Body of pancreas (tissue), 4 donors: ENCODE measurements at regions not wholly inside any gene's neighbourhood (a gene's known extent, or its start where the extent isn't known, plus 50 kb on each side); places are given as distances from the start of the nearest gene placed in this dataset.

Source experiments
- ATAC-seq: fragments of 150-250 bp; one replicate; pipeline ENCODE4 v1.9.1; 2016
- DNase-seq, 4 donors: peaks; one replicate each; pipeline ENCODE4 v3.0.0-alpha.2; 2019
- H3K27ac ChIP-seq, 4 donors: fragments of 200-600 bp; sonication (generic); 1 replicate in 3 of 4; 2 replicates in 1 of 4; pipeline versions ENCODE4 v1.5.1 to v1.6.1; 2016 to 2019; ENCODE audit warnings: mild to moderate bottlenecking in 1 of 4, mixed read lengths in 1 of 4, moderate library complexity in 1 of 4
- H3K27me3 ChIP-seq, 2 donors: fragments of 200-600 bp; sonication (generic); one replicate each; pipeline ENCODE4 v1.6.0; 2016; ENCODE audit warnings: mild to moderate bottlenecking in 1 of 2
- H3K36me3 ChIP-seq, 2 donors: fragments of 200-600 bp; sonication (generic); replicated peaks in 1 of 2; 2 replicates each; pipeline ENCODE4 v1.5.1; 2016; ENCODE audit warnings: low read depth in 2 of 2; ENCODE audit not compliant: insufficient read depth in 1 of 2
- H3K4me1 ChIP-seq: fragments of 200-600 bp; sonication (generic); one replicate; pipeline ENCODE4 v1.6.0; 2016
- H3K4me3 ChIP-seq, 2 donors: fragments of 200-600 bp; sonication (generic); 1 replicate in 1 of 2; 2 replicates in 1 of 2; pipeline ENCODE4 v1.5.1; 2016 to 2019
- H3K9me3 ChIP-seq, 3 donors: fragments of 200-600 bp; sonication (generic); 1 replicate in 2 of 3; 2 replicates in 1 of 3; pipeline ENCODE4 v1.5.1; 2016
- POLR2A ChIP-seq, 3 donors: fragments of 450-650 bp; IDR thresholded peaks; one replicate each; pipeline ENCODE4 v1.6.1; 2016; ENCODE audit warnings: antibody characterized with exemption in 3 of 3, mild to moderate bottlenecking in 2 of 3
- WGBS, 2 donors: methylation state at CpG; one replicate each; pipeline ENCODE4 v1.1.5; 2017; 5-methylcytosine and 5-hydroxymethylcytosine counted together
- intact Hi-C: fragments of 100-400 bp; cut with DNase I; formaldehyde crosslinking; loops from one replicate; pipeline ENCODE4 v1.15.1; 2023
- TF ChIP-seq, protein P1 (sequence below), 7 experiments: fragments of 450-650 bp in 4 of 7; fragments of 200-600 bp in 3 of 7; sonication (generic) in 3 of 7; IDR thresholded peaks; one replicate each; pipeline ENCODE4 v1.5.1; 2016 to 2019; ENCODE audit warnings: antibody characterized with exemption in 7 of 7

DNA sequence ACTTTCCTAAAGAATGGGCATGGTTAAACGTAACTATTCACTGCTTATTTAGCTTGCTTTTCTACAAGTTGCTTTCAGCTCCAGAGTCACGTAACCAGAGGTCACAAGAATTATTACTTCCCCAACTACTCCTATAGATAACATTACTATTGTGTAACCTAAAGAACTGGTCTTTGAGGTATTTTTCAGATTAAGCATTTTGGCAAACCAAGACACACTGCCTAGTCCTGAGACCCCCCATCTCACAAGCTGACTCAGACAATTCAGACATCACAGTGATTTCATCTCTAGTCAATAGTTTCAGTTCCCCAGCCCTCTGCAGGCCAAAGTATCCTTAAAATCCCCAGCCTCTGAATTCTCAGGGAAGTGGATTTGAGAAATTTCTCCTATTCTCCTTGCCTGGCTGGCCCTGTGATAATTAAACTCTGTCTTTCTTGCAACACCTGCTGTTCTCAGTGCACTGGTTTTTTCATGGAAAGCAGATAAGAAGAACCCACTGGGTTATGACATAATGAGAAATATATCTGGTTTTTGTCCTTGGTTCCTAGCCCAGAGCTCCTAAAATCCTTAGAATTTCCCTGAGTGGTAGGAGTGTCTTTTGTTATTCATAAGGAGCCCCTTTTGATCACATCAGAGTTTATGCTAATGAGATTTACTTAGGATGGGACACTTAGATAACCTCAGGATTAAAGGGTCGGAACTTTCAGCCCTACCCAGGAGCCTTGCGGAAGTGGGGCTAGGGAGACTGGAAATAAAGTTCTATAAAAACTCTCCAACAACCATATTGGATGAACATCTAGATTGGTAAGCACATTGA lies 1310.8 kb upstream of the CHAC2 start:
- Histone ChIP-seq H3K4me3 (no peak overlapping the region), H3K9me3 (no peaks in the 10 kb centered on the region), H3K36me3 (no peaks in the 10 kb centered on the region), H3K27me3 (no peaks in the 10 kb centered on the region), H3K27ac (no peak overlapping the region), H3K4me1 (no peaks in the 10 kb centered on the region)
- intact Hi-C loops = no loop called here
- TF ChIP-seq, protein P1, sequence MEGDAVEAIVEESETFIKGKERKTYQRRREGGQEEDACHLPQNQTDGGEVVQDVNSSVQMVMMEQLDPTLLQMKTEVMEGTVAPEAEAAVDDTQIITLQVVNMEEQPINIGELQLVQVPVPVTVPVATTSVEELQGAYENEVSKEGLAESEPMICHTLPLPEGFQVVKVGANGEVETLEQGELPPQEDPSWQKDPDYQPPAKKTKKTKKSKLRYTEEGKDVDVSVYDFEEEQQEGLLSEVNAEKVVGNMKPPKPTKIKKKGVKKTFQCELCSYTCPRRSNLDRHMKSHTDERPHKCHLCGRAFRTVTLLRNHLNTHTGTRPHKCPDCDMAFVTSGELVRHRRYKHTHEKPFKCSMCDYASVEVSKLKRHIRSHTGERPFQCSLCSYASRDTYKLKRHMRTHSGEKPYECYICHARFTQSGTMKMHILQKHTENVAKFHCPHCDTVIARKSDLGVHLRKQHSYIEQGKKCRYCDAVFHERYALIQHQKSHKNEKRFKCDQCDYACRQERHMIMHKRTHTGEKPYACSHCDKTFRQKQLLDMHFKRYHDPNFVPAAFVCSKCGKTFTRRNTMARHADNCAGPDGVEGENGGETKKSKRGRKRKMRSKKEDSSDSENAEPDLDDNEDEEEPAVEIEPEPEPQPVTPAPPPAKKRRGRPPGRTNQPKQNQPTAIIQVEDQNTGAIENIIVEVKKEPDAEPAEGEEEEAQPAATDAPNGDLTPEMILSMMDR (IDR thresholded peaks at IDR 0.05) = no peak
- no peak for TF ChIP-seq POLR2A (IDR thresholded peaks at IDR 0.05)
- WGBS, 2 donors = 78 to 80% methylated on average over 4 of the region's 4 CpGs
- no peak for DNase-seq
- ATAC-seq = no peak

DNA sequence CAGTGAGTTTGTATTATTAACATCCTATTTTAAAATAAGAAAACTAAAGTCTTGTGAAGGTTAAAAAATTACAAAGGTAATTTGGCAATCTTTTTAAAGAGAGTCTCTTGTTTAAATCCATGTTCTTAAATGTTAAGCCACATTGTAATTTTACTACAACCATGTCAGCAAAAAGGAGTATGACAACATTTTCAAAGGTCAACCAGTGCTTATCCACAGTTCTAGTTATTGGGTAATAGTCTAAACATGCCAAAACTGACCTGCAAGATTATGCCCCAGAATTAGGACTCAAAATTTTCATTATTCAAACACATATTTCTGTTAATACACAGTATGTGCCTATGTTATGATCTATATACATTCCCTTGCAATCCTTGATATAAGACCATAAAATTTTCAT lies 1312.6 kb upstream of the CHAC2 start:
- intact Hi-C loops = no loop called here
- H3K4me3 ChIP-seq = no peak overlapping the region
- no peaks in the 10 kb centered on the region for H3K9me3 ChIP-seq
- no peaks in the 10 kb centered on the region for H3K4me1 ChIP-seq
- H3K27me3 ChIP-seq = no peaks in the 10 kb centered on the region
- H3K27ac ChIP-seq = no peak overlapping the region
- H3K36me3 ChIP-seq = no peaks in the 10 kb centered on the region
- DNase-seq (no peak), ATAC-seq (no peak)
- no peak for TF ChIP-seq POLR2A (IDR thresholded peaks at IDR 0.05)
- TF ChIP-seq, protein P1 (IDR thresholded peaks at IDR 0.05) = no peak

DNA sequence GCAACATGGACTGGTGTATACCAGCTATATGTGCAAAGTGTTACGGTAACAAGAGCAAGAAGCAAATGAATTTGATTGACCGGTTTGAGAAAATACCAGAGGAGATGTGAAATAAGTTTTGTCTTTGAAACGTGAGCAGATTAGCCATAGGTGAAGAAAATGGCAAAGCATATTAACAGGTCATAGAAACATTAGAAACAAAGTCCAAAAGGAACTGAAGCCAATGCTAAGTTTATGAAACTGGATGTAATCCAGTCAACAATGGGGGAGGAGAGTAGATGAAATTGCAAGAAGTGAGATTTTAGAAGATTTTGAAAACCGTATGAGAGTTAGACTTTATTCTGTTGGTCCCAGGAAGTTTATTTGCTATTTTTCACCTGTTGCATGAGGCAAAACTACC lies 1315.4 kb upstream of the CHAC2 start:
- DNase-seq (no peak), ATAC-seq (no peak)
- no peaks in the 10 kb centered on the region for H3K27me3 ChIP-seq
- H3K9me3 ChIP-seq = no peaks in the 10 kb centered on the region
- H3K36me3 ChIP-seq = no peaks in the 10 kb centered on the region
- intact Hi-C loops = no loop called here
- 67 to 77% methylated on average over 4 of the region's 4 CpGs for WGBS, 2 donors
- H3K4me1 ChIP-seq = no peaks in the 10 kb centered on the region
- no peak overlapping the region for H3K4me3 ChIP-seq
- TF ChIP-seq, protein P1 (IDR thresholded peaks at IDR 0.05) = no peak
- no peak for TF ChIP-seq POLR2A (IDR thresholded peaks at IDR 0.05)
- no peak overlapping the region for H3K27ac ChIP-seq

DNA sequence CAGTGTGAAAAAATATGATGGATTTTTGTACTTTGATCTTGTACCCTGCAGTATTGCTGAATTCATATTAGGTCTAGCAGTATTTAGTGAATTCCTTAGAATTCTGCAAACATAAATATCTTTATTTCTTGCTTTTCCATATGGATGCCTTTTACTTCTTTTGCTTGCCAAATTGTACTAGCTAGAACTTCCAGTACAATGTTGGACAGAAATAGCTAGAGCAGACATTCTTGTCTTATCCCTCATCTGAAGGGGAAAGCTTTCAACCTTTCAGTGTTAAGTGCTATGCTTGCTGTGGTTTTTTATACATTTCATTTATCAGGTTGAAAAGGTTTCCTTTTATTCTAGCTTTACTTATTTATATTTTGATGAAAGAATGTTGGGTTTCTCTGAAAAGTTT lies 1321.9 kb upstream of the CHAC2 start:
- Histone ChIP-seq H3K36me3 (no peaks in the 10 kb centered on the region), H3K9me3 (no peaks in the 10 kb centered on the region), H3K27ac (no peak overlapping the region), H3K4me3 (no peak overlapping the region), H3K27me3 (no peaks in the 10 kb centered on the region), H3K4me1 (no peaks in the 10 kb centered on the region)
- TF ChIP-seq POLR2A (IDR thresholded peaks at IDR 0.05) = no peak
- TF ChIP-seq, protein P1 (IDR thresholded peaks at IDR 0.05) = no peak
- intact Hi-C loops = no loop called here
- DNase-seq (no peak), ATAC-seq (no peak)

DNA sequence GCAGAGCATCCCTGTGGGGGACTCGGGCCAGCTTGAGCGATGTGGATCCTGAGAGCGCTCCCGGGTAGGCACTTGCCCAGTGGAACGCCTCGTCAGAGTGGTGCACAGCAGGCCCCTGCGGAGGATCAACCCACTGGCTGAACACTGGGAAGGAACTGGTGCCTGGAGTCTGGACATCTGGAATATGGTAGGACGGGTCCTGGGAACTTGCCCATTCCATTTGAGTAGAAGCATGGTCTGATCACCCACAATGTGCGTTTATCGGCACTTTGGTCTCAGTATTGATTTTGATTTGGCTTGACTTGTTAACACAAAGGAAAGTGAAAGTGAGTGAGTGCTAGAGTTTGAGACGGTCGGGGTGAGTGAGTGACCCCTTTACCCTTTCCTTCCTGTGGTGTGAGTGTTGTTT lies 1336.2 kb upstream of the CHAC2 start:
- Histone ChIP-seq H3K4me3 (no peak overlapping the region), H3K27me3 (no peaks in the 10 kb centered on the region), H3K4me1 (no peaks in the 10 kb centered on the region), H3K27ac (no peak overlapping the region), H3K36me3 (no peaks in the 10 kb centered on the region), H3K9me3 (no peaks in the 10 kb centered on the region)
- TF ChIP-seq, protein P1 (IDR thresholded peaks at IDR 0.05) = no peak
- no peak for TF ChIP-seq POLR2A (IDR thresholded peaks at IDR 0.05)
- 85% methylated on average over 12 of the region's 12 CpGs for WGBS, 2 donors
- intact Hi-C loops = no loop called here
- ATAC-seq (no peak), DNase-seq (no peak)
